ENCODE measurements at regions not wholly inside any gene's neighbourhood (a gene's known extent, or its start where the extent isn't known, plus 50 kb on each side); places are given as distances from the start of the nearest gene placed in this dataset.

DNA sequence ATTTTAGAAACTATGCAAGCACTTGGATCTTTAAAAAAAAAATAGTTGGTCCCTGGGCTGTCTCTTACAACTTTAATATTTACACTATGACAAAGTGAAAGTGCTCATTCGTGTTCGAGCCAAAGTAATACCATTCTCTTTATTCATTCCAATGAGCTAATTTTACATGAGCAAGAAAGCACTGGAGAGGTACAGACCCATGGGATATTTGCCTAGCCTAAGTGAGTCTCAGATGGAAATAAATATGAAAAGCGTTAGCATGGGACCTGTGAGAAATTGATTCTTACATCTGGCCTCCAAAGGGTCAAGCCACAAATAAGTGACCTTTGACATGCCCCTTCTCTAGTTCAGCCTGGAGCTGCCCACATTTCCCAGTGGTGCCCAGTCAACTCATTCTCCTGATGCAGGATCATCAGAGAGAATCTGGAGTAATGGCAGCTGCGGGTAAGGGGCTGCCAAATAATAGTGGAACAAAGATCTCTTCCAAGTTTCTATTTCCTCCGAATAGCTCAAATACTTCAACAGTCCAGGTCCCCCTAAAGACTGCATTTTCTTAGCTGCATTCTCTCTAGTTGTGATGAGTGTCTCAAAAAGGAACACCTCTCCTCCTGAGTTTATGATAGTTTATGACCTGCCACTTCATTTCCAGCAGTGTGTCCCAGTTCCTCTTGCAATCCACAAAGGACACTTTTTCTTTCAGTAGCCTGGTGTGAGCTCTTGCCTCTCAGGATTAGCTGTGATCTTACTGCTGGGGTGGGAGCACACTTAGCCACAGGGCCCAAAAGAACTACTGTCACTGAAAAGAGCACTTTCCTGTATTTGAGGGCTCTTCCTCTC lies 208.2 kb downstream of the DAD1 start:
- TF ChIP-seq EZH2phosphoT487 (IDR thresholded peaks at IDR 0.05; ENCODE audit: borderline replicate concordance, low read length) = no peak
- TF ChIP-seq, protein P1, sequence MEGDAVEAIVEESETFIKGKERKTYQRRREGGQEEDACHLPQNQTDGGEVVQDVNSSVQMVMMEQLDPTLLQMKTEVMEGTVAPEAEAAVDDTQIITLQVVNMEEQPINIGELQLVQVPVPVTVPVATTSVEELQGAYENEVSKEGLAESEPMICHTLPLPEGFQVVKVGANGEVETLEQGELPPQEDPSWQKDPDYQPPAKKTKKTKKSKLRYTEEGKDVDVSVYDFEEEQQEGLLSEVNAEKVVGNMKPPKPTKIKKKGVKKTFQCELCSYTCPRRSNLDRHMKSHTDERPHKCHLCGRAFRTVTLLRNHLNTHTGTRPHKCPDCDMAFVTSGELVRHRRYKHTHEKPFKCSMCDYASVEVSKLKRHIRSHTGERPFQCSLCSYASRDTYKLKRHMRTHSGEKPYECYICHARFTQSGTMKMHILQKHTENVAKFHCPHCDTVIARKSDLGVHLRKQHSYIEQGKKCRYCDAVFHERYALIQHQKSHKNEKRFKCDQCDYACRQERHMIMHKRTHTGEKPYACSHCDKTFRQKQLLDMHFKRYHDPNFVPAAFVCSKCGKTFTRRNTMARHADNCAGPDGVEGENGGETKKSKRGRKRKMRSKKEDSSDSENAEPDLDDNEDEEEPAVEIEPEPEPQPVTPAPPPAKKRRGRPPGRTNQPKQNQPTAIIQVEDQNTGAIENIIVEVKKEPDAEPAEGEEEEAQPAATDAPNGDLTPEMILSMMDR (IDR thresholded peaks at IDR 0.05; ENCODE audit: low read depth, low read length, poor library complexity, severe bottlenecking) = no peak

Data from DOHH2 (cell line).